Hindlimb muscle (tissue), 1 donor: ENCODE measurements at regions not wholly inside any gene's neighbourhood (a gene's known extent, or its start where the extent isn't known, plus 50 kb on each side); places are given as distances from the start of the nearest gene placed in this dataset.
"Not testable (repeated sequence)": the region's sequence is repeated elsewhere in the genome, so short reads cannot be mapped to it uniquely, and the experiment has no call there.

Experiments
- DNase-seq: peaks from one replicate; pipeline ENCODE4 v3.0.0-alpha.2; 2013

GRCh38 chr4:27123123-27123768, 262.6 kb downstream of the STIM2 start:
- no peak for DNase-seq

- DNase-seq: no peak
Observed at GRCh38 chr4:27123769-27124124, 263.1 kb downstream of the STIM2 start.

DNA sequence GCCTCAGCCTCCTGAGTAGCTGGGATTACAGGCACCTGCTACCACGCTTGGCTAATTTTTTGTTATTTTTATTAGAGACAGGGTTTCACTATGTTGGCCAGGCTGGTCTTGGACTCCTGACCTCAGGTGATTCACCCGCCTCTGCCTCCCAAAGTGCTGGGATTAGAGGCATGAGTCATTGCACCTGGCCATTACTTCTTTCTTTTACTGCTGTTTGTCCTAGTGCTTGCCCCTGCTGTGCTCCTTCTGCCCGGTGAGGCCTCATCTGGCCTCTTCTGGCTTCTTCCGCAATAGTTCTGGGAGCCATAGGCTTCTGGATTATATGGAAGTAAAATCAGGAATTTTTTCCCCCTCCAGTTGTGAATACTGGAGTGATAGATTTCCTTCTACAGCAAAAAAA, 266.3 kb downstream of the STIM2 start:
- DNase-seq: not testable (repeated sequence)

- no peak for DNase-seq
Observed at GRCh38 chr4:27128443-27128842, 267.8 kb downstream of the STIM2 start.

DNA sequence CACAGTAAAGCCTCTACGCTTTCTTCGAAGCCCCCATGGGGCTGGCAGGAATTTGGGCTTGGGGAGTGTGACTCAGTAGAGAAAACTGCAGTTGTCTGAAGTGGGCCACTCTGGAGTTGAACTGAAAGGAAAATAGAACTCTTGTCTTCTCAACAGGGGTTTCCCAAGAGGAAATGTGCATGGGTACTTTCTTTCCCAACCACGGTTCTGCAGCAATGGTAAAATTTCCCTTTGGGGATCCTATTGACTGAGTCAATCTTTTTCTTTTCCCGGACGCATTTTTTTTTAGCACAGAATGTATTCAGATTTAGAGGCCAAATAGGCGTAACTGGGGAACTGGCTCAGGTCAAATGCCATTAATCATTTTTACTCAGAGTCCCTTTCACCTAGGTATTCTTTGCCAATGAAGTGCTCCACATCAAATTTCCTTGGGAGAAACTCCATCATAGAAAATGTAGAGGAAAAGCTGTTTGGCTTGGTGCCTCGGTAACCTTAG, 269.3 kb downstream of the STIM2 start:
- DNase-seq: peak; percentile 23

GRCh38 chr4:27132497-27132896, 271.9 kb downstream of the STIM2 start:
- no peak for DNase-seq

DNA sequence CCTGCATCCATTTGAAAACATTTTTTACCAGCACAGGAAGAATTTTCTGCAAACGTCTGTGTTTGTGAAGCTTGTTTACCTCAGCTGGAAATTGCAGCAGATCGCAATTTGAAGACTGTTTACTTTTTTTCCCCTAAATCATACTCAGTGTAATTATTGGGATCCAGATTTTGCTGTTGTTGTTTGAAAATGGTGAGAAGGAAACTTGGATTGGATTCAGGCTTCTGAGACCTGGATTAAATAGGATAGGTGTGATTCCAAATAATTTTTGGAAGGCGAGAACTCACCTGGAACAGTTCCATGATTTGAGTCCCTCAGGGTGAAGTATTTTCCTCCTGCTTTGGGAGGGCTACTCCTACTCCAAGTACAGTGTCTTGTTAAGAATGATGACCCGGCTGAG, 279.8 kb downstream of the STIM2 start:
- no peak for DNase-seq

DNA sequence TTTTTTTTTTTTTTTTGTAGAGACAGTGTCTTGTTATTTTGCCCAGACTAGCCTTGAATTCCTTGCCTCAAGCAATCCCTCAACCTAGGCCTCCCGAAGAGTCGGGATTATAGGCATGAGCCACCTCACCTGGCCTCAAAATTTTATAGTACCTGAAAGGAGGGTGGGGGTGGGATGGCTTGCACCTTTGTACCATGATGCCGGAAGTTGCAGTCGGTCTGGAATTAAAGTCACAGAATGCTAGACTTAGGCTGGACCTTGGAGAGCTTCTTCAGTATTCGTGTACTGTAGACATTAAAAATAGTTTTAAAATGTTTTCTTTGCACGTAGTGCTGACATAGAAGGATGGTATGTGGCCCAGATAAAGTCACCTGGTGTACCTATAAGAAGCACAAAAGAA, 280.9 kb downstream of the STIM2 start:
- no peak for DNase-seq

DNA sequence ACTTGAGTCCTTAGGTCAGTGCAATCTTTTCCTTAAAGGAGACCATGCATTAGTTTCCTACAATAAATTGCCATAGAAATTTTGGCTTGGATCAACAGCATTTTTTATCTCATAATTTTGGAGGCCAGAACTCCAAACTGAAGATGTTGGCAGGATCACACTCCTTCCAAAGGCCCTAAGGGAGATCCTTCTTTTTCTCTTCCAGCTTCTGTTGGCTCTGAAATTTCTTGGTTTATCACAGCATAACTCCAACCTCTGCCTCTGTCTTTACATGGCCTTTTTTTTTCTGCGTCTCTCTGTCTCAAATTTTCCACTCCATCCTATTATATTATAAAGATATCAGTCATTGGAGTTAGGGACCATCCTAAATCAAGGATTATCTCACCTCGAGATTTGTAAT, 282.2 kb downstream of the STIM2 start:
- no peak for DNase-seq

DNA sequence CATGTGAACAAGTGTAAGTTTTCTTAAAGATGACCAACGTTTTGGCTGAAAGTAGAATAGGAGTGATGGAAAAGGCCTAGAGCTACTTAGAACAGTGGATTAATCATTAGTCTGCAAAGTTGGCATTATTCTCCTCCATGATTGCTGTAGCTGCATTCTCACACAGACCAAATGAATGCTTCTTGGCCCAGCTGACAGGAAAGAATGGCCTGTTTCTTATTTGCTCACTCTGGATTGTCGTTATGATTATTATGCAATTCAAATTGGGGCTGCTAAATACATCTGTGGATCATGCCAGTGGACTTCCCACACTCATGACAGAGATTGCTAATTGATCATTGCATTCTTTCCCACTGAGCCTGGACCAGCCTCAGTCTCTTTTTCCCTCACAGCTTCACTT, 285.0 kb downstream of the STIM2 start:
- DNase-seq: no peak

GRCh38 chr4:27148211-27148895, 287.7 kb downstream of the STIM2 start:
- DNase-seq: no peak

- DNase-seq: no peak
Observed at GRCh38 chr4:27149541-27150212, 289.0 kb downstream of the STIM2 start.

DNA sequence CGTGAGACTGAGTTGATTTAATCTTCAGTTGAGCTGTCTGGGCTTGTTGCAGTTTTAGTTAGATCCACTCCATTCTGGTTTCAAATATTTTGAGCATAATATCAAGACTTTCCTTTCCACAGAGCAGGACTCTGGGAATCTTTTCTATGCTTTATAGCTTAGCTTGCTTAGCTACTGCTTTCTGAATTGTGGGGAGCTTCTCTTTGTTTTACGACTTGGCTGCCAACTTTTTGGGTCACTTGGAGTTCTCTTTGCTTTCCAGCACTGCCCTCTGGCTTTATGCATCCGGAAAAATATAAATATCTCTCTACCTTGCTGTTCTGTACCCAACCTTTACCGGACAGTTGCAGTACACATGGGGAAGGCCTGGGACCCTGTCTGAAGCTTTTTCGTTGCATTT, 292.1 kb downstream of the STIM2 start:
- no peak for DNase-seq

- DNase-seq: peak; percentile 62
Observed at GRCh38 chr4:27154706-27155105, 294.1 kb downstream of the STIM2 start.

- DNase-seq: no peak
Observed at GRCh38 chr4:27161191-27161590, 300.6 kb downstream of the STIM2 start.

DNA sequence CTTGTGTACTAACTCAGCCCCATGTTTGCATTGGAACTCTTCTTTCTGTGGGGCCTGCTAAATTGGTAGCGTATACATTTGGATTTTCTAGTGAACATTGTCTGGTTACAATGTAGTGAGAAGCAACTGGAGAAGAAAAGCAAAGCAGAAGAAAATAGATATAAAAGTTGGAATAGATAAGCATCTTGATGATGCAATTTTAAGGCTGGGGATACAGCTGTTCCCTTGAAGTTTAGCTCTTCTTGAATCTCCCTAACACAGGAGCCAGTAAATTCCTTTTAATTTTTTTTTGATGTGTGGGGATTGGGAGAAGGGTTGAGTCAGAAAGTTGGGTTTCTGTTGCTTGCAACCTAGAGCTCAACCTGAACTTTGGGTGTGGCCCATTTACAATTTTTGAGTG, 308.1 kb downstream of the STIM2 start:
- DNase-seq: no peak

- DNase-seq: no peak
Observed at GRCh38 chr4:27173280-27173679, 312.6 kb downstream of the STIM2 start.

DNA sequence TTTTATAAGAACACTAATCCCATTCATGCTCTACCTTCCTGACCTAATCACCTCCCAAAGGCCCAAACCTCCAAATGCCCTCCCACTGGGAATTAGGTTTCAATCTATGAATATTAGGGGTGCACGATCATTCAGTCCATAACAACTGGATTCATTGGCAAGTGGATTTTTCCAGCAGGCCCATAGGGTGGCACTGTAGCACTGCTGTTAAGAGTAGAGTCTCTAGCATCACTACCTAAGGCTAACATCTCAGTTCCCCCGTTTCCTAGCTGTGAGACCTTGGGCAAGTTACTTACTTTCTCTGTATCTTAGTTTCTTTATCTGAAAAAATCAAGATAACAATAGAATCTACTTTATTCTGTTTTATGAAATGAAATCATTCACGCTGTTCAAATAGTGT, 315.8 kb downstream of the STIM2 start:
- DNase-seq: peak; percentile 52

DNA sequence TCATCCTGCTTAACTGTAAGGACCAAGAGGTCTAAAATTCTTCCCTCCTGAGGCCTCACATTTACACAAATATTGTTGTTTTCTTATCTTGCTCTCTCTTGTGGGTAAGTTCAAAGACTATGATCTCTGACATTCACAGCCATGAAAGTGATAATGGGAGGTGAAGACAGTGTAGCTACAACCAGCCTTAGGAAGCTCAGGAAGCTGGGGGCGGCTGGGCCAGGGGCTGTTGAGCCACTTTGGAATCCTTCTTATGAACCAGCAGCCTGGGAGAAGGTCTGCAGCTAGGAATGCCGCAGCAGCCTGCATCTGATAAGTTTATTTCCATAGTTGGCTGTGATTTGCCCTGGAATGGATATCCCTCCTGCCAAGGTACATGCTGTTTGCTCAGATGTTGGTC, 316.2 kb downstream of the STIM2 start:
- DNase-seq: no peak

GRCh38 chr4:27178061-27178460, 317.4 kb downstream of the STIM2 start:
- DNase-seq: no peak

DNA sequence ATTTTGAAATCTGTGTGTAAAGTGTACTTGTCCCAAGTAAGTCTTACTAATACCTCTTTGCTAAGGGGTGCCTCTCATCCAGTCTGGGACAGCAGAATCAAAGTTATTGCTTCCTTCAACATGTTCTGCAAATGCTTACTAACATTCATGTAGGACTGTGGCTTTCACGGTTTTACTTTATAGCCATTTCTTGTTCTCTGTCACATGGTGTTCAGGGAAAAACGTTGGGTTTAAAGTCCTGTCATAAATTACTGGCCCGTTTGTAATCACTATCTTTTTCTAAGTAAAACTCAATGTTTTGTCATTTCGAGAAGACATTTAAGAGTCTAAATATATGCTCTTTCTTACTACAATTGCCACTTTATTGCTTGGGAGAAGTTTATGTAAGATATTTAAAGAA, 321.1 kb downstream of the STIM2 start:
- no peak for DNase-seq

- DNase-seq: no peak
Observed at GRCh38 chr4:27182211-27182610, 321.6 kb downstream of the STIM2 start.

DNA sequence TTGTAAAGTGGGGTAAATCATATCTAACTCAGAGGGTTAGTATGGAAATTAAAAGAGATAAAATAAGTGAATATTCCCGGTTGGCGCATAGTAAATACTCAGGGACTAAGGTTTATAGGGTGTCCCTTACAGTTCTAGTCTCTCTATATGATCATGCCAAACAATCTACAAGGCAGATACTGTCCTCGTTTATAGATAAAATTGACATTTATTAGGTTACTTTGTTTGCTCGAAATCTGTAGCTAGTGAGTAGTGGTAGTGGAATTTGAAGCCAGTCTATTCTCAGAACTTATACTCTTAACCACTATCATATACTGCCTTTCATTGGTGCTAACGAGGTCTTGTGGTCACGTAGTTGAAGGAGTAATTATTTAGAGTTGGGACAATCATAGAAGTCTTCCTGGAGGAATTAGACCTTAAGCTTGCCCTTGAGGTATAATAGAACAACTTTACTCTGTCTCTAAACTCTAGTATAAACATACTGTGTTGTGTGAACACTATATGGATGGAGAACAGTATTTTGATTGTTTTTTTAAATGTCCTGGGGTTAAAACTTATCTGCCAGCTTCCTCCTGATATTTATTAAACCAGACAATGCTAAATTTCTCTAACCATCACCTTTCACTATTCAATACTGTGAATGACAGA, 324.0 kb downstream of the STIM2 start:
- DNase-seq: no peak

GRCh38 chr4:27186710-27187109, 326.1 kb downstream of the STIM2 start:
- DNase-seq: no peak
